B cell (primary cell): ENCODE measurements at regions not wholly inside any gene's neighbourhood (a gene's known extent, or its start where the extent isn't known, plus 50 kb on each side); places are given as distances from the start of the nearest gene placed in this dataset.

ENCODE experiments used
- ATAC-seq: fragments of 200-7000 bp; cut with Tn5 transposase; one replicate; pipeline ENCODE4 v1.10.0; 2021; ENCODE audit warnings: low read depth, mild to moderate bottlenecking, moderate number of reproducible peaks, moderate library complexity
- CTCF ChIA-PET: fragments of 350-600 bp; sonication (Branson Sonifier 250); formaldehyde crosslinking; loops from one replicate; lab custom pipeline; 2021; ENCODE audit warnings: antibody characterized with exemption, inconsistent platforms; lab: Charles Lee
- POLR2A ChIA-PET: fragments of 350-600 bp; sonication (Branson Sonifier 250); formaldehyde crosslinking; loops from one replicate; lab custom pipeline; 2021; ENCODE audit warnings: antibody characterized with exemption; lab: Charles Lee
- DNase-seq: peaks from one replicate; pipeline ENCODE4 v3.0.0; 2013
- H2AFZ ChIP-seq: 2 replicates; pipeline ENCODE4 v1.6.1; 2012; ENCODE audit warnings: mild to moderate bottlenecking, low read depth, low read length; ENCODE audit not compliant: insufficient read depth, poor library complexity, severe bottlenecking
- H3K27ac ChIP-seq, 2 donors: 1 replicate in 1 of 2; 2 replicates in 1 of 2; pipeline ENCODE4 v1.5.1; 2012 to 2013; ENCODE audit warnings: low read length in 2 of 2, mild to moderate bottlenecking in 2 of 2, moderate library complexity in 1 of 2
- H3K27me3 ChIP-seq, 4 experiments: fragments of 200-600 bp in 1 of 4; sonication (generic) in 1 of 4; replicated peaks in 1 of 4; 1 replicate in 2 of 4; 2 replicates in 2 of 4; pipeline versions ENCODE4 v1.6.1 to v1.7.0; 2013 to 2016; ENCODE audit warnings: low read length in 3 of 4, mild to moderate bottlenecking in 2 of 4, mixed read lengths in 1 of 4, moderate library complexity in 1 of 4; ENCODE audit not compliant: insufficient read depth in 4 of 4, control insufficient read depth in 3 of 4; ENCODE audit errors: control extremely low read depth in 1 of 4
- H3K36me3 ChIP-seq, 2 experiments: replicated peaks in 1 of 2; 1 replicate in 1 of 2; 2 replicates in 1 of 2; pipeline versions ENCODE4 v1.6.1 to v1.7.1; 2013; ENCODE audit warnings: low read length in 1 of 2; ENCODE audit not compliant: insufficient read depth in 2 of 2, control insufficient read depth in 1 of 2; ENCODE audit errors: control extremely low read depth in 1 of 2, extremely low read depth in 1 of 2
- H3K4me1 ChIP-seq, 2 donors: fragments of 200-600 bp in 1 of 2; sonication (generic) in 1 of 2; 1 replicate in 1 of 2; 2 replicates in 1 of 2; pipeline versions ENCODE4 v1.5.1 to v1.6.1; 2013 to 2017; ENCODE audit warnings: low read length in 2 of 2; ENCODE audit not compliant: control insufficient read depth in 2 of 2, insufficient read depth in 2 of 2
- H3K4me2 ChIP-seq: replicated peaks from 2 replicates; pipeline ENCODE3; 2012; ENCODE audit warnings: mild to moderate bottlenecking, low read depth, low read length; ENCODE audit not compliant: poor library complexity, severe bottlenecking
- H3K4me3 ChIP-seq, 5 experiments: fragments of 200-600 bp in 1 of 5; sonication (generic) in 1 of 5; 1 replicate in 3 of 5; 2 replicates in 2 of 5; pipeline versions ENCODE4 v1.5.1 to v1.7.0; 2011 to 2016; ENCODE audit warnings: low read length in 4 of 5, mild to moderate bottlenecking in 4 of 5, low read depth in 2 of 5, control low read depth in 1 of 5, moderate library complexity in 1 of 5; ENCODE audit not compliant: insufficient read depth in 1 of 5; ENCODE audit errors: control extremely low read depth in 1 of 5, extremely low read depth in 1 of 5
- H3K79me2 ChIP-seq: fragments of 200-600 bp; sonication (generic); one replicate; pipeline ENCODE4 v1.6.0; 2016; ENCODE audit warnings: low read length; ENCODE audit not compliant: control insufficient read depth, insufficient read depth
- H3K9ac ChIP-seq: fragments of 200-600 bp; sonication (generic); 2 replicates; pipeline ENCODE4 v1.6.1; 2017; ENCODE audit warnings: mild to moderate bottlenecking, low read length, moderate library complexity
- H3K9me3 ChIP-seq, 3 donors: one replicate each; pipeline versions ENCODE4 v1.6.1 to v1.7.1; 2013; ENCODE audit warnings: low read length in 2 of 3; ENCODE audit not compliant: control insufficient read depth in 2 of 3, insufficient read depth in 1 of 3; ENCODE audit errors: control extremely low read depth in 1 of 3
- H4K20me1 ChIP-seq: 2 replicates; pipeline ENCODE4 v1.6.0; 2012; ENCODE audit warnings: mild to moderate bottlenecking, low read length; ENCODE audit not compliant: insufficient read depth, control insufficient read depth, poor library complexity, severe bottlenecking
- H3K27ac Mint-ChIP-seq: one replicate; pipeline ENCODE4 v1.8.0; 2021; ENCODE audit warnings: mixed read lengths
- H3K27me3 Mint-ChIP-seq: one replicate; pipeline ENCODE4 v1.8.0; 2021; ENCODE audit warnings: mixed read lengths
- H3K4me1 Mint-ChIP-seq: one replicate; pipeline ENCODE4 v1.8.0; 2021; ENCODE audit warnings: mixed read lengths
- H3K4me3 Mint-ChIP-seq: one replicate; pipeline ENCODE4 v1.8.0; 2021; ENCODE audit warnings: mixed read lengths
- H3K9me3 Mint-ChIP-seq: one replicate; pipeline ENCODE4 v1.8.0; 2022; ENCODE audit warnings: mixed read lengths; ENCODE audit not compliant: insufficient read depth
- CTCF ChIP-seq: fragments of 200-600 bp; IDR thresholded peaks from one replicate; pipeline ENCODE4 v1.8.0; 2022; ENCODE audit warnings: antibody characterized with exemption, mild to moderate bottlenecking
- EZH2 ChIP-seq: IDR thresholded peaks from 2 replicates; pipeline ENCODE4 v1.6.1; 2012; ENCODE audit warnings: borderline replicate concordance, low read depth, mild to moderate bottlenecking, moderate library complexity, low read length; ENCODE audit not compliant: insufficient read depth, poor library complexity, severe bottlenecking
- WGBS: methylation state at CpG from one replicate; pipeline ENCODE4 v1.1.5; 2013; ENCODE audit warnings: missing lambda C conversion rate; ENCODE audit not compliant: insufficient coverage; 5-methylcytosine and 5-hydroxymethylcytosine counted together
- intact Hi-C: fragments of 100-400 bp; cut with micrococcal nuclease; formaldehyde crosslinking; loops from one replicate; pipeline ENCODE4 v1.10.0; 2022

- TF ChIP-seq EZH2 (no peak), CTCF (no peak)
- intact Hi-C loops = no loop called here
- ChIA-PET POLR2A (no interaction called here), CTCF (no interaction called here)
- no peaks in the 10 kb centered on the region for H3K4me1 Mint-ChIP-seq
- no peaks in the 10 kb centered on the region for H3K79me2 ChIP-seq
- H3K4me2 ChIP-seq = no peak overlapping the region
- no peaks in the 10 kb centered on the region for H3K36me3 ChIP-seq
- 90% methylated on average over 4 of the region's 6 CpGs for WGBS
- no peak overlapping the region for H3K27ac Mint-ChIP-seq
- ATAC-seq = no peak
- H2AFZ ChIP-seq = no peak overlapping the region
- no peaks in the 10 kb centered on the region for H3K27me3 ChIP-seq
- DNase-seq = no peak
- no peak overlapping the region for H3K4me3 Mint-ChIP-seq
- H3K4me3 ChIP-seq = no peak overlapping the region
- H3K9me3 Mint-ChIP-seq = no peaks in the 10 kb centered on the region
- H3K27ac ChIP-seq = no peak overlapping the region
- H3K9ac ChIP-seq = no peak overlapping the region
- no peaks in the 10 kb centered on the region for H4K20me1 ChIP-seq
- no peaks in the 10 kb centered on the region for H3K4me1 ChIP-seq
- peaks cover 0 to 4% (median 0%) of the 10 kb centered on the region in 3 donors for H3K9me3 ChIP-seq
- peaks cover 13% of the 10 kb centered on the region for H3K27me3 Mint-ChIP-seq
Measured at GRCh38 chr2:71829008-71829407, 318.7 kb downstream of the CYP26B1 start.

- Mint-ChIP-seq H3K27ac (no peak overlapping the region), H3K9me3 (no peaks in the 10 kb centered on the region), H3K27me3 (peaks cover 15% of the 10 kb centered on the region), H3K4me1 (no peaks in the 10 kb centered on the region), H3K4me3 (no peak overlapping the region)
- H3K4me2 ChIP-seq = no peak overlapping the region
- intact Hi-C loops = no loop called here
- H3K79me2 ChIP-seq = no peaks in the 10 kb centered on the region
- H3K9me3 ChIP-seq = peaks cover 0 to 4% (median 0%) of the 10 kb centered on the region in 3 donors
- no peak overlapping the region for H3K4me3 ChIP-seq
- H3K9ac ChIP-seq = no peak overlapping the region
- H3K27me3 ChIP-seq = no peaks in the 10 kb centered on the region
- ChIA-PET POLR2A (no interaction called here), CTCF (no interaction called here)
- no peaks in the 10 kb centered on the region for H4K20me1 ChIP-seq
- H3K36me3 ChIP-seq = no peaks in the 10 kb centered on the region
- 93% methylated on average over 5 of the region's 7 CpGs for WGBS
- DNase-seq (no peak), ATAC-seq (no peak)
- H2AFZ ChIP-seq = no peak overlapping the region
- H3K4me1 ChIP-seq = no peaks in the 10 kb centered on the region
- TF ChIP-seq CTCF (no peak), EZH2 (no peak)
- H3K27ac ChIP-seq = no peak overlapping the region
Measured at GRCh38 chr2:71827973-71828372, 319.7 kb downstream of the CYP26B1 start.
